Caco-2 (cell line): ENCODE measurements at regions not wholly inside any gene's neighbourhood (a gene's known extent, or its start where the extent isn't known, plus 50 kb on each side); places are given as distances from the start of the nearest gene placed in this dataset.

Experiments
- BruUV-seq: library from RNA; stranded (reverse); fragments of 400-500 nt; replicated peaks from 2 replicates; lab custom pipeline; 2021; lab: Mats Ljungman, UMichigan
- CTCF ChIA-PET: fragments of 300-600 bp; sonication (Branson Sonifier 250); formaldehyde crosslinking; loops from one replicate; lab custom pipeline; 2022; ENCODE audit warnings: antibody characterized with exemption; lab: Charles Lee
- POLR2A ChIA-PET: fragments of 300-600 bp; sonication (Branson Sonifier 250); formaldehyde crosslinking; loops from one replicate; lab custom pipeline; 2022; ENCODE audit warnings: antibody characterized with exemption; lab: Charles Lee
- DNase-seq, 2 experiments: peaks; one replicate each; pipeline versions ENCODE4 v3.0.0 to v3.0.0-alpha.2; 2020 to 2022
- H3K27me3 ChIP-seq: replicated peaks from 2 replicates; pipeline ENCODE4 v1.6.0; 2011; ENCODE audit warnings: low read length; ENCODE audit not compliant: control insufficient read depth, insufficient read depth
- H3K36me3 ChIP-seq: 2 replicates; pipeline ENCODE4 v1.5.1; 2011; ENCODE audit warnings: low read length; ENCODE audit not compliant: control insufficient read depth, insufficient read depth
- H3K4me1 ChIP-seq: fragments of 250-450 bp; sonication (Bioruptor Pico); 2 replicates; pipeline ENCODE4 v1.5.1; 2020; ENCODE audit warnings: mild to moderate bottlenecking
- H3K4me3 ChIP-seq: 2 replicates; pipeline ENCODE4 v1.5.1; 2011; ENCODE audit warnings: low read depth, mild to moderate bottlenecking, control low read depth, low read length
- H3K9me3 ChIP-seq: fragments of 250-450 bp; sonication (Bioruptor Pico); 2 replicates; pipeline ENCODE4 v1.5.1; 2020; ENCODE audit warnings: mild to moderate bottlenecking, moderate library complexity
- H3K27ac Mint-ChIP-seq: one replicate; pipeline ENCODE4 v1.8.0; 2022; ENCODE audit warnings: mixed read lengths; ENCODE audit not compliant: unreplicated experiment
- H3K27me3 Mint-ChIP-seq: one replicate; pipeline ENCODE4 v1.8.0; 2022; ENCODE audit warnings: mixed read lengths; ENCODE audit not compliant: insufficient read depth, unreplicated experiment
- H3K36me3 Mint-ChIP-seq: one replicate; pipeline ENCODE4 v1.8.0; 2022; ENCODE audit warnings: mild to moderate bottlenecking, mixed read lengths; ENCODE audit not compliant: insufficient read depth, unreplicated experiment
- H3K4me1 Mint-ChIP-seq: one replicate; pipeline ENCODE4 v1.8.0; 2022; ENCODE audit warnings: low read depth, mixed read lengths; ENCODE audit not compliant: unreplicated experiment
- H3K4me3 Mint-ChIP-seq: one replicate; pipeline ENCODE4 v1.8.0; 2022; ENCODE audit warnings: mild to moderate bottlenecking, moderate library complexity, mixed read lengths; ENCODE audit not compliant: unreplicated experiment
- H3K9me3 Mint-ChIP-seq: one replicate; pipeline ENCODE4 v1.8.0; 2022; ENCODE audit warnings: mixed read lengths; ENCODE audit not compliant: unreplicated experiment
- intact Hi-C: fragments of 100-400 bp; cut with micrococcal nuclease; formaldehyde crosslinking; loops from one replicate; pipeline ENCODE4 v1.10.0; 2022; ENCODE audit not compliant: unreplicated experiment
- TF ChIP-seq, protein P1 (sequence below), 2 experiments: fragments of 200-600 bp in 1 of 2; IDR thresholded peaks; 1 replicate in 1 of 2; 2 replicates in 1 of 2; pipeline versions ENCODE4 v1.5.1 to v1.8.0; 2011 to 2022; ENCODE audit warnings: antibody characterized with exemption in 1 of 2, control low read depth in 1 of 2, inconsistent platforms in 1 of 2, low read depth in 1 of 2, low read length in 1 of 2, mild to moderate bottlenecking in 1 of 2, moderate library complexity in 1 of 2; ENCODE audit not compliant: insufficient read depth in 1 of 2, severe bottlenecking in 1 of 2, unreplicated experiment in 1 of 2

DNA sequence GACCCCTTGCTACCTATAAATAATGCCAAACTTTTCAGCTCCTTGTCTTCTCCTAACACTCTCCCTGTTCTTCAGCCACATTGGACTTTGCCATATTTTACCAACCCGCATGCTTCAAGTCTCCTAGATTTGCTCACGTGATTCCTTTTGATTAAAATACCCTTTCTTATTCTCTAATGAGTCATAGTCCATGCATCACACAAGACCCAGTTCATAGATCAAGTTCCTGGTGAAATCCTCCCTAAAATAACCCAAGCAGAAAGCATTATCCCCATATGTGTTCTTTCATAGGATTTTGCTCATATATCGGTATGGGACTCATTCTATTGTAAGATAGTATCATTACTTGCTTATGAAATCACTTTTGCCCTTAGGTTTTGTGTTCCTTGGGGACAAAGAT, 108.9 kb upstream of the STXBP5 start:
- intact Hi-C loops, result no loop called here
- Mint-ChIP-seq H3K4me3 (no peak overlapping the region), H3K4me1 (no peaks in the 10 kb centered on the region), H3K27ac (no peak overlapping the region), H3K27me3 (no peaks in the 10 kb centered on the region), H3K36me3 (no peaks in the 10 kb centered on the region), H3K9me3 (no peaks in the 10 kb centered on the region)
- ChIA-PET POLR2A (no interaction called here), CTCF (no interaction called here)
- no peaks in the 10 kb centered on the region for H3K9me3 ChIP-seq
- H3K36me3 ChIP-seq, result no peaks in the 10 kb centered on the region
- TF ChIP-seq, protein P1, sequence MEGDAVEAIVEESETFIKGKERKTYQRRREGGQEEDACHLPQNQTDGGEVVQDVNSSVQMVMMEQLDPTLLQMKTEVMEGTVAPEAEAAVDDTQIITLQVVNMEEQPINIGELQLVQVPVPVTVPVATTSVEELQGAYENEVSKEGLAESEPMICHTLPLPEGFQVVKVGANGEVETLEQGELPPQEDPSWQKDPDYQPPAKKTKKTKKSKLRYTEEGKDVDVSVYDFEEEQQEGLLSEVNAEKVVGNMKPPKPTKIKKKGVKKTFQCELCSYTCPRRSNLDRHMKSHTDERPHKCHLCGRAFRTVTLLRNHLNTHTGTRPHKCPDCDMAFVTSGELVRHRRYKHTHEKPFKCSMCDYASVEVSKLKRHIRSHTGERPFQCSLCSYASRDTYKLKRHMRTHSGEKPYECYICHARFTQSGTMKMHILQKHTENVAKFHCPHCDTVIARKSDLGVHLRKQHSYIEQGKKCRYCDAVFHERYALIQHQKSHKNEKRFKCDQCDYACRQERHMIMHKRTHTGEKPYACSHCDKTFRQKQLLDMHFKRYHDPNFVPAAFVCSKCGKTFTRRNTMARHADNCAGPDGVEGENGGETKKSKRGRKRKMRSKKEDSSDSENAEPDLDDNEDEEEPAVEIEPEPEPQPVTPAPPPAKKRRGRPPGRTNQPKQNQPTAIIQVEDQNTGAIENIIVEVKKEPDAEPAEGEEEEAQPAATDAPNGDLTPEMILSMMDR (IDR thresholded peaks at IDR 0.05; ENCODE audit: insufficient read depth in 1 of 2, low read depth in 1 of 2, low read length in 1 of 2, severe bottlenecking in 1 of 2, unreplicated experiment in 1 of 2), result no peak
- BruUV-seq, result no TSS peak
- no peaks in the 10 kb centered on the region for H3K4me1 ChIP-seq
- no peak overlapping the region for H3K4me3 ChIP-seq
- H3K27me3 ChIP-seq, result no peaks in the 10 kb centered on the region
- no peak for DNase-seq

DNA sequence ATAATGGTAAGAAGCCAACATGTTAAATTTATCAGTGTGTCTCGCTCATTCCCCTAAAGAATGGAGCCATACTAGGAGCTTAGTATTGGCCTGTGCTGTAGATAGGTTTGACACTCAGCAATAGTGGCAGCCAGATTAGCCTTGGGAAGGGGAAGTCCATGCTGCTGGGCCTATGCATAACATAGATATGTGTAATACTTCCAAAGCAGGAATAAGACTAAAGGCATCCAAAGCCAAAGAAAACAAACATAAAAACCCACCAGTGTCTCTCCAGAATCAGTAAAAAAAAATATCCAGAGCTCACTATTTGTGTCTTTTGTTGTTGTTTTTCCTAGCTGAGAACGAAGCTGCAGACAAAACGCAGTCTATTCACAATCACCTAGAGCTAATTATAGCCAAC, 104.2 kb upstream of the STXBP5 start:
- Mint-ChIP-seq H3K27me3 (no peaks in the 10 kb centered on the region), H3K4me1 (no peaks in the 10 kb centered on the region), H3K4me3 (no peak overlapping the region), H3K9me3 (no peaks in the 10 kb centered on the region), H3K36me3 (no peaks in the 10 kb centered on the region), H3K27ac (no peak overlapping the region)
- POLR2A ChIA-PET, result no interaction called here
- TF ChIP-seq, protein P1 (IDR thresholded peaks at IDR 0.05; ENCODE audit: insufficient read depth in 1 of 2, low read depth in 1 of 2, low read length in 1 of 2, severe bottlenecking in 1 of 2, unreplicated experiment in 1 of 2), result no peak
- H3K27me3 ChIP-seq, result no peaks in the 10 kb centered on the region
- BruUV-seq, result no TSS peak
- CTCF ChIA-PET, result interaction anchor here (0.6 kb wide), 1 partner anchor 21 kb away, joined by 3 read pairs; no protein-coding TSS in a partner anchor
- no peak overlapping the region for H3K4me3 ChIP-seq
- H3K9me3 ChIP-seq, result no peaks in the 10 kb centered on the region
- intact Hi-C loops, result no loop called here
- no peak for DNase-seq
- no peaks in the 10 kb centered on the region for H3K36me3 ChIP-seq
- H3K4me1 ChIP-seq, result no peaks in the 10 kb centered on the region

DNA sequence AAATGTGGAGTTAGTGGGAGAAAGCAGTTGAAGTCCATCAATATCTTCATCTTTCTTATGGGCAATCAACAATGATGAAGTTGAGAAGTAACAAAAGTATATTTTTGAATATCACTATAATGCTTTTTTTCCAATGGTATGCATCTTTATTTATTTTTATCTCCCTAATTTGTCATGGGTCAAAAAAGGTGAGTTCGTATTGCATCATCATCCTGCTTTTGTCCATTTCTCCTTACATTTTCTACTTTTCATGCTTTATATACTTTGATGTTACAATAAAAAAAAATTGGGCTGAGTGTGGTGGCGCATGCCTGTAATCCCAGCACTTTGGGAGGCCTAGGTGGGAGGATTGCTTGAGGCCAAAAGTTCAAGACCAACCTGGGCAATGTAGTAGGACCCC, 101.2 kb upstream of the STXBP5 start:
- Mint-ChIP-seq H3K36me3 (no peaks in the 10 kb centered on the region), H3K4me1 (peaks cover 7% of the 10 kb centered on the region), H3K27ac (no peak overlapping the region), H3K4me3 (no peak overlapping the region), H3K27me3 (no peaks in the 10 kb centered on the region), H3K9me3 (no peaks in the 10 kb centered on the region)
- H3K4me1 ChIP-seq, result no peaks in the 10 kb centered on the region
- DNase-seq, result no peak
- H3K36me3 ChIP-seq, result no peaks in the 10 kb centered on the region
- no peaks in the 10 kb centered on the region for H3K9me3 ChIP-seq
- intact Hi-C loops, result no loop called here
- no peak overlapping the region for H3K4me3 ChIP-seq
- H3K27me3 ChIP-seq, result no peaks in the 10 kb centered on the region
- no TSS peak for BruUV-seq
- POLR2A ChIA-PET, result no interaction called here
- TF ChIP-seq, protein P1 (IDR thresholded peaks at IDR 0.05; ENCODE audit: insufficient read depth in 1 of 2, low read depth in 1 of 2, low read length in 1 of 2, severe bottlenecking in 1 of 2, unreplicated experiment in 1 of 2), result no peak
- CTCF ChIA-PET, result no interaction called here
